RWPE2 (cell line): ENCODE measurements at regions not wholly inside any gene's neighbourhood (a gene's known extent, or its start where the extent isn't known, plus 50 kb on each side); places are given as distances from the start of the nearest gene placed in this dataset.

ENCODE experiments used
- ATAC-seq: fragments of 200-7000 bp; cut with Tn5 transposase; 3 replicates; pipeline ENCODE4 v1.9.1; 2021; ENCODE audit warnings: low read depth
- DNase-seq: peaks from one replicate; pipeline ENCODE4 v3.0.0-alpha.2; 2020; ENCODE audit warnings: low spot score
- H3K27ac ChIP-seq: fragments of 450-650 bp; 2 replicates; pipeline ENCODE4 v1.5.1; 2017; ENCODE audit warnings: mild to moderate bottlenecking; ENCODE audit not compliant: poor library complexity, severe bottlenecking
- H3K27me3 ChIP-seq: fragments of 250-450 bp; sonication (Bioruptor Pico); 2 replicates; pipeline ENCODE4 v1.5.1; 2021; ENCODE audit warnings: mild to moderate bottlenecking, moderate library complexity; ENCODE audit not compliant: insufficient read depth, poor library complexity, severe bottlenecking
- H3K36me3 ChIP-seq: fragments of 250-450 bp; sonication (Bioruptor Pico); 2 replicates; pipeline ENCODE4 v1.5.1; 2020; ENCODE audit warnings: low read depth, mild to moderate bottlenecking, moderate library complexity
- H3K4me1 ChIP-seq: fragments of 250-450 bp; sonication (Bioruptor Pico); 2 replicates; pipeline ENCODE4 v1.5.1; 2021; ENCODE audit warnings: mild to moderate bottlenecking, moderate library complexity; ENCODE audit not compliant: insufficient read depth, poor library complexity, severe bottlenecking
- H3K4me3 ChIP-seq: fragments of 250-450 bp; sonication (Bioruptor Pico); 2 replicates; pipeline ENCODE4 v1.5.1; 2021; ENCODE audit warnings: mild to moderate bottlenecking, moderate library complexity; ENCODE audit not compliant: severe bottlenecking
- H3K9me3 ChIP-seq: fragments of 250-450 bp; sonication (Bioruptor Pico); 2 replicates; pipeline ENCODE4 v1.5.1; 2021; ENCODE audit warnings: mild to moderate bottlenecking, moderate library complexity; ENCODE audit not compliant: severe bottlenecking
- CTCF ChIP-seq: fragments of 450-650 bp; IDR thresholded peaks from one replicate; pipeline ENCODE4 v1.5.1; 2017; ENCODE audit warnings: mild to moderate bottlenecking, moderate library complexity; ENCODE audit not compliant: poor library complexity, severe bottlenecking

- Histone ChIP-seq H3K36me3 (no peaks in the 10 kb centered on the region), H3K27me3 (no peaks in the 10 kb centered on the region), H3K4me3 (no peak overlapping the region), H3K4me1 (no peaks in the 10 kb centered on the region), H3K9me3 (no peaks in the 10 kb centered on the region), H3K27ac (no peak overlapping the region)
- DNase-seq = no peak
- no peak for TF ChIP-seq CTCF
- no peak for ATAC-seq
Measured at GRCh38 chr9:12954441-12954840, 179.6 kb downstream of the LURAP1L start.

GRCh38 chr9:12955510-12956163, 180.8 kb downstream of the LURAP1L start:
- TF ChIP-seq CTCF = no peak
- H3K27ac ChIP-seq = no peak overlapping the region
- H3K9me3 ChIP-seq = no peaks in the 10 kb centered on the region
- no peak overlapping the region for H3K4me3 ChIP-seq
- H3K27me3 ChIP-seq = no peaks in the 10 kb centered on the region
- no peak for DNase-seq
- ATAC-seq = no peak
- peaks cover 4% of the 10 kb centered on the region for H3K4me1 ChIP-seq
- no peaks in the 10 kb centered on the region for H3K36me3 ChIP-seq

DNA sequence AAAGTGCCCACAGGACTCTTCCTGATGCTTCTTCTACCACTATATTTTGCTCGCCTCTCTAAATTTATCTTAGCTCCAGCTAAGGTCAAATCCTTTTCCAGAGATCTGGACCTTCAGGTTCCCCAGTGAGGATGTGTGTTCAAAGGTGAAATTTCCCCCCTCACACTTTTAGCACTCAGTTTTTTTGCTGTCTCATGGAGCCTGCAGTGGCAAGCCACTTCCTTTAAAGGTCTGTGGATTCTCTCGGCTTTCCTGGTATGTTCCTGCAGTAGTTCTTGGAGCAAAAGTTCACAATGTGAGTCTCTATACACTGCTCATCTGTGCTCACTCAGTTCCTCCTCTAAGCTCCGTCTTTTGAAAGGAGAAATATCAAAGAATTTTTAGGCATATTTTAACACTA, 181.4 kb downstream of the LURAP1L start:
- peaks cover 4% of the 10 kb centered on the region for H3K4me1 ChIP-seq
- no peak for TF ChIP-seq CTCF
- ATAC-seq (no peak), DNase-seq (no peak)
- H3K9me3 ChIP-seq = no peaks in the 10 kb centered on the region
- no peaks in the 10 kb centered on the region for H3K36me3 ChIP-seq
- no peaks in the 10 kb centered on the region for H3K27me3 ChIP-seq
- H3K4me3 ChIP-seq = no peak overlapping the region
- no peak overlapping the region for H3K27ac ChIP-seq

- Histone ChIP-seq H3K27ac (no peak overlapping the region), H3K4me3 (no peak overlapping the region), H3K36me3 (no peaks in the 10 kb centered on the region), H3K9me3 (no peaks in the 10 kb centered on the region), H3K4me1 (peaks cover 4% of the 10 kb centered on the region), H3K27me3 (no peaks in the 10 kb centered on the region)
- DNase-seq (no peak), ATAC-seq (no peak)
- TF ChIP-seq CTCF = no peak
Measured at GRCh38 chr9:12956805-12957204, 182.0 kb downstream of the LURAP1L start.

DNA sequence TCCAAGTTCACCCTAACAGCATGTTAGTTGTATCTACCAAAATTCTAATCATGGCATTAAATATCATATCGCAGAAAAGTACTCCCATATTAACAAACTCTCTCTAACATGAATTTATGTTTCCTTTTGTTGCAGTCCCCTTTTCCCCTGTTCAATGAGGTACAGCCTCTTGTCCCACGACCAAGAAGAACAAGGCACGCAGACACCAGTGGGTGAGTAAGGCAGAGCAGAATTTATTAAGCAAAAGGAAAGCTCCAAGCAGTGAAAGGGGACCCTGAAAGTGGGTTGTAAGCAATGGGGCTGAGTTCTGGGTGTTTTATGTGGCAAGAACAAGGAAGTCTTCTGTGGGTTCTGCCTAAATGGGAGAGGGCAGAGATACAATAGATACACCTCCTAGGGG, 183.5 kb downstream of the LURAP1L start:
- ATAC-seq (no peak), DNase-seq (no peak)
- H3K4me1 ChIP-seq = peaks cover 4% of the 10 kb centered on the region
- H3K36me3 ChIP-seq = no peaks in the 10 kb centered on the region
- no peak overlapping the region for H3K4me3 ChIP-seq
- H3K9me3 ChIP-seq = no peaks in the 10 kb centered on the region
- H3K27ac ChIP-seq = no peak overlapping the region
- no peak for TF ChIP-seq CTCF
- no peaks in the 10 kb centered on the region for H3K27me3 ChIP-seq
